Activated CD8-positive, alpha-beta memory T cell treated with anti-CD3 and anti-CD28 coated beads for 36 hours (primary cell): ENCODE measurements at regions not wholly inside any gene's neighbourhood (a gene's known extent, or its start where the extent isn't known, plus 50 kb on each side); places are given as distances from the start of the nearest gene placed in this dataset.

Experiments
- CTCF ChIA-PET: fragments of 350-600 bp; sonication (Branson Sonifier 250); formaldehyde crosslinking; loops from one replicate; lab custom pipeline; 2021; ENCODE audit warnings: antibody characterized with exemption; lab: Charles Lee
- POLR2A ChIA-PET: fragments of 350-600 bp; sonication (Branson Sonifier 250); formaldehyde crosslinking; loops from one replicate; lab custom pipeline; 2021; ENCODE audit warnings: antibody characterized with exemption; lab: Charles Lee

- ChIA-PET CTCF (interaction anchor here (1.6 kb wide), 1 partner anchor 63 kb away, joined by 3 read pairs; no protein-coding TSS in a partner anchor), POLR2A (no interaction called here)
These were observed 75.5 kb upstream of the MACF1 start for GRCh38 chr1:39128959-39129358.

GRCh38 chr1:39129514-39129913 lies 75.0 kb upstream of the MACF1 start:
- POLR2A ChIA-PET = no interaction called here
- CTCF ChIA-PET = interaction anchor here (1.6 kb wide), 1 partner anchor 62 kb away, joined by 3 read pairs; no protein-coding TSS in a partner anchor

DNA sequence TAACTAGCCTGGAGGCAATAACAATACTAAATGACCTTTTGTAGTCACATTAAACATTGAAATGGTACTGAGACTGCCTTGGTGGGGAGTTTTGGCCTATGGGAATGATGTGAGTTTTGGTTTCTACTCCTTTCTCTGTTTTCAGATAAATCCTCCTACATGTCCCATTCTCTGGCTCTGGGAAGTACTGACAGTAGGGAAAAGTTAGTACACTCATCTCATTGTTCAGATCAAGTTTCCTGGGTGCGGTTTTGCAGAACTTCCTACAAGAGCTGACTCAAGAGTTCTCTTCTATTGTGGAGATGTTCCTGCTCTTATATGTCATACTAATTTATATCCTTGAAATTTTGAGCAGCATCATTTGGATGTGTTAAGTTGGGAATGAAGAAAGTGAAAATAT lies 74.2 kb upstream of the MACF1 start:
- CTCF ChIA-PET = interaction anchor here (1.6 kb wide), 1 partner anchor 61 kb away, joined by 3 read pairs; no protein-coding TSS in a partner anchor
- POLR2A ChIA-PET = no interaction called here

DNA sequence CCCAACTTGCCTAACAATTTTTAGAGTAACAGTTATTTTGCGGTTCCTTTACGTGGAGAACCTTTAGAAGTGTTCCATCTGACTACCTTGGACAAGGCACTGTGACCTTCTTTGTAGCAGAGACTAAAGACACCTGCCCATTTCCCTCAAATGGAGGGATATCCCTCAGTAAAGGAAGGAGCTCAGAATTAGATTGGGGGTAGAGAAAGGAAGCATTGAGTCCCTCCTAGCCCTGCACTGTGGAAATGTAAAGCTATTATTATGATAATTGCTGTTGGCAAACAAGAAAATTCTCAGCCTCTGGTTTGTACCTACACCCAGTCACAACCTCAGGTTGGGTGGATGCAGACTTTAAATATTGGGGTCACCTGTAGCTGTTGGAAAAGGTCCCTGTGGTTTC lies 72.6 kb upstream of the MACF1 start:
- ChIA-PET CTCF (no interaction called here), POLR2A (no interaction called here)

GRCh38 chr1:39132505-39133339 lies 71.8 kb upstream of the MACF1 start:
- ChIA-PET CTCF (interaction anchor here (0.5 kb wide), 1 partner anchor 24 kb away, joined by 4 read pairs; no protein-coding TSS in a partner anchor), POLR2A (no interaction called here)

DNA sequence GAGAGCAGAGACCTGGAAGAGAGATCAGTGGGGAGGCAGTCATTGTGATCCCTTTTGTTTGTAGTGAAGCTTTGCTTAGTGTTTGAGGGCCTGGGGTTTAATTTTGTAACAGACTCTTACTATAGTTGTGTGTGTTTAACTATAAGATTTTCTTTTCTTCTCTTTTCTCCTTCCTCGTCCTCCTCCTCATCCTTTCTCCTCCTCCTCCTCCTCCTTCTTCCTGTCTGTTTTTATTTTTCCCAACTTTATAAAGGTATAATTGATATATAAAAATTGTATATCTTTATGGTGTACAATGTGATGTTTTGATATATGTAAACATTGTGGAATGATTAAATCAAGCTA lies 71.2 kb upstream of the MACF1 start:
- CTCF ChIA-PET = no interaction called here
- POLR2A ChIA-PET = no interaction called here

- CTCF ChIA-PET = interaction anchor here (0.6 kb wide), 1 partner anchor 255 kb away, joined by 4 read pairs; no protein-coding TSS in a partner anchor
- POLR2A ChIA-PET = no interaction called here
These were observed 69.6 kb upstream of the MACF1 start for GRCh38 chr1:39134768-39135333.

GRCh38 chr1:39136638-39137037 lies 67.9 kb upstream of the MACF1 start:
- ChIA-PET POLR2A (no interaction called here), CTCF (no interaction called here)

DNA sequence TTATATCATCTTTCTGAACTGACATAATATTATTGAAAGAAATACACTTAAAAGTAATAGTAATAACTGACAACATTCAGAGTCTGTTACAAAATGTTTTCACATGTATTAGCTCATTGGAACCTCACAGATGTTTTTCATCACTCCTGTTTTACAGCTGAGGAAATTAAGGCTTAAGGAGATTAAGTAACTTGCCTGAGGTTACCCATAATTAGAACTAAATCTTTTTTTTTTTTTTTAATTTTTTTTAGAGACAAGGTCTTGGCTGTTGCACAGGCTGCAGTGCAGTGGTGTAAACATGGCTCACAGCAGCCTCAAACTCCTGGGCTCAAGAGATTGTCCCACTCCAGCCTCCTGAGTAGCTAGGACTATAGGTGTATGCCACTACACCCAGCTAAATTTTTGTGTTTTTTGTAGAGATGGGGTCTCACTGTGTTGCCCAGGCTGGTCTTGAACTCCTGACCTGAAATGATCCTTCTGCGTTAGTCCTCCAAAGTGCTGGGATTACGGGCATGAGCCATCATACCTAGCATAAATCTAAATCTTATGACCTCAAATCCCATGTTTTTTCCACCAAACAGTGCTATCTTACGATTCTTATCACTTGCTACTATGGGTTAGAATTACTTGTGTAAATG lies 64.7 kb upstream of the MACF1 start:
- POLR2A ChIA-PET = no interaction called here
- CTCF ChIA-PET = no interaction called here

- ChIA-PET POLR2A (no interaction called here), CTCF (no interaction called here)
These were observed 62.6 kb upstream of the MACF1 start for GRCh38 chr1:39141925-39142324.

- ChIA-PET POLR2A (no interaction called here), CTCF (no interaction called here)
These were observed 62.0 kb upstream of the MACF1 start for GRCh38 chr1:39142401-39143060.

GRCh38 chr1:39144924-39145323 lies 59.6 kb upstream of the MACF1 start:
- POLR2A ChIA-PET = no interaction called here
- CTCF ChIA-PET = no interaction called here

DNA sequence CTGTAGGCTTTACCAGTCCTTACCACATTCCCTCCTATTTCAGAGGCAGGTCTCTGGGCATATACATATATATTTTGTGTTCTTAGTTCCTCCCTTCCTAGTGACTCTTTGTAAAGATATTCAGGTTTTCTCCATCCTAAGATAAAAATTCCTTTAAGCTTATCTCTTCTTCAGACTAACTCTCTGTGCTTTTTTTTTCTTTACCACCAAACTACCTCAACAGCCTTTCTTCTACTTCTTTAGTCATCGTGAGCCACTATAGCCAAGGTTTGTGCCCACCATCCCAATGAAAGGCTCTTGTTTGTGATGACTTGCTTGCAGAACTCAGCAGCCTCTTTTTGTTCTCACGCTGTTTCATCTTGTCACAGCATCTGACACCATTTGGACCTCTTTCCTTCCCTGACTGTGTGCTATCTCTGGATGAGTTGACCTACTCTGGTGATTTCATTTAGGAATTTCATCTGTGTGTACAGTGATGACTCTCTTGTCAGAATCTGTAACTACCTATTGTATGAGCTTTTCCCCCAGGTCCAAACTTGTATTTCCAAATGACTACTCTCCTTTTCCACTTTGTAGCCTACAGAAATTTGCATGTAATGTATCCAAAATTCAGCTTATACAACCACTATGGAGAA lies 59.0 kb upstream of the MACF1 start:
- POLR2A ChIA-PET = interaction anchor here (0.6 kb wide), 1 partner anchor 462 kb away, joined by 3 read pairs; no protein-coding TSS in a partner anchor

DNA sequence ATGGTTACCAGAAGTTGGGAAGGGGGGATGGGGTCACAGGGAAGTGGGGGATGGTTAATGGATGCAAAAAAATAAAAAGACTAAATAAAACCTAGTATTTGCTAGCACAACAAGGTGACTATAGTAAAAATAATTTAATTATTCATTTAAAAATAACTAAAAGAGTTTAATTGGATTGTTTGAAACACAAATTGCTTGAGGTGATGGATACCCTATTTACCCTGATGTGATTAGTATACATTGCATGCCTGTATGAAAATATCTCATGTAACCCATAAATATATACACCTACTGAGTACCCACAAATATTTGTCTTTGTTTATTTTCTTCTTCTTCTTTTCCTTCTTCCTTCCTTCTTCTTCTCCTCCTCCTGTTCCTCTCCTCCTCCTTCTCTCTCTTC lies 57.8 kb upstream of the MACF1 start:
- ChIA-PET POLR2A (no interaction called here), CTCF (no interaction called here)

More for the DNA sequence above, 59.0 kb upstream of the MACF1 start:
- CTCF ChIA-PET = interaction anchor here (0.7 kb wide), 1 partner anchor 133 kb away, joined by 3 read pairs; no protein-coding TSS in a partner anchor

- CTCF ChIA-PET = no interaction called here
- POLR2A ChIA-PET = no interaction called here
These were observed 57.1 kb upstream of the MACF1 start for GRCh38 chr1:39147099-39148025.

DNA sequence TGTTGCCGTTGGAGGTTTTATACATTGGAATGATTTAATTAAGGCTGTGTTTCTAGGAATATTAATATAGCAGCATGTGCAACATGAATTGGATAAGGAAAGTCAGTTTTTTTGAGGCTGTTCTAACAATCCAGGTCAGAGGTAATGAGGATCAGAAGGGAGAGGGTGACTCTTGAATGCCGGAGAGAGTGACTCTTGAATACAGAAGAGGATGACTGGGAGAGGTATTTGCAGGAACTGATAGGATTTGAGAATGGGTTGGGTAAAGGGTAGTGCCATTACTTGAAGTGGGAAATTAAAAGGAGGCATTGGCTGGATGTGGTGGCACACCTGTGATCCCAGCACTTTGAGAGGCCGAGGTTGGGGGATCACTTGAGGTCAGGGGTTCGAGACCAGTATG lies 55.6 kb upstream of the MACF1 start:
- CTCF ChIA-PET = no interaction called here
- POLR2A ChIA-PET = no interaction called here

- CTCF ChIA-PET = no interaction called here
- POLR2A ChIA-PET = no interaction called here
These were observed 55.0 kb upstream of the MACF1 start for GRCh38 chr1:39149509-39149908.

DNA sequence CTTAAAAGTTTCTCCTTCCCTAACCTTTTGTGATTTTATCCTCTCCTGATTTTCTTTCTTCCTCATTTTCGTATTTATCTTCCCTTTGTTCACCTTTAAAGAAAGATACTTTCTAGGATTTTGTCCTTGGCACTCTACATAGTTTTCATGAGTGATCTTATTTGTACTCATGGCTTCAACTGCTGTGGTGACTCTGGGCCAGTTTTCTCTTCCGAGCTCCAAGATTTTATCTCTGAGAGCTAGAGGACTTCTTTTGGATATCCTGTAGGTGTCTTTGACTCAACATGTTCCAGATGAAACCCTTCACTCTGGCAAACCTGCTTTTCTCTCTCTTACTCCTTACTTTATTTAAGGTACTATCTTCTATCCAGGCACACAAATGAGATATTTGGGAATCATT lies 53.7 kb upstream of the MACF1 start:
- ChIA-PET POLR2A (no interaction called here), CTCF (no interaction called here)
